ENCODE measurements at regions not wholly inside any gene's neighbourhood (a gene's known extent, or its start where the extent isn't known, plus 50 kb on each side); places are given as distances from the start of the nearest gene placed in this dataset.
A peak's percentile ranks its signal among the peaks of the same experiment; 100 is the strongest.
"Not testable (repeated sequence)": the region's sequence is repeated elsewhere in the genome, so short reads cannot be mapped to it uniquely, and the experiment has no call there.

- not testable (repeated sequence) for DNase-seq; H2BK120ac ChIP-seq (ENCODE audit: low read depth, low read length, poor library complexity, severe bottlenecking)
- WGBS (ENCODE audit: extremely low coverage, insufficient read length, low lambda C conversion rate): no CpG with 5 or more reads among the region's 9 CpGs
Observed at GRCh38 chr2:89160306-89160705, 468.8 kb downstream of the RPIA start.

GRCh38 chr2:89161626-89162025 is 470.2 kb downstream of the RPIA start:
- not testable (repeated sequence) for H2BK12ac ChIP-seq (ENCODE audit: insufficient read length, low read depth, low read length); H3K36me3 Mint-ChIP-seq (ENCODE audit: insufficient read depth in 1 of 3, low read depth in 3 of 3); H3K27me3 Mint-ChIP-seq (ENCODE audit: low read depth); H3K27ac ChIP-seq (ENCODE audit: insufficient read length, low read depth, low read length); H2AK5ac ChIP-seq (ENCODE audit: insufficient read length, low read length); H3K79me2 ChIP-seq (ENCODE audit: insufficient read depth, low read length); H4K8ac ChIP-seq (replicated peaks; ENCODE audit: insufficient read length, low read depth, low read length); H3K4me2 ChIP-seq (ENCODE audit: insufficient read depth, insufficient read length, low read length); H2BK20ac ChIP-seq (ENCODE audit: low read depth, low read length, poor library complexity, severe bottlenecking); H3K4ac ChIP-seq (ENCODE audit: low read depth, low read length); H4K91ac ChIP-seq (ENCODE audit: insufficient read length, low read depth, low read length); H3K23me2 ChIP-seq (ENCODE audit: insufficient read length, low read depth, low read length, poor library complexity, severe bottlenecking); H2BK5ac ChIP-seq (ENCODE audit: insufficient read length, low read length); DNase-seq; H3K23ac ChIP-seq (ENCODE audit: insufficient read length, low read depth, low read length); H4K20me1 ChIP-seq (ENCODE audit: control insufficient read depth, insufficient read depth, insufficient read length); H3K27ac Mint-ChIP-seq; H3K4me3 Mint-ChIP-seq; H3K4me1 Mint-ChIP-seq; H3K56ac ChIP-seq (ENCODE audit: insufficient read length, low read depth, low read length); H3K9ac ChIP-seq (ENCODE audit: extremely low read depth, insufficient read length, low read length); H3T11ph ChIP-seq (ENCODE audit: low read length); H3K27me3 ChIP-seq (ENCODE audit: insufficient read depth, low read length); H3K4me1 ChIP-seq (ENCODE audit: insufficient read depth, low read length); H3K14ac ChIP-seq (ENCODE audit: insufficient read depth, low read length); H4K5ac ChIP-seq (ENCODE audit: insufficient read length, low read depth, low read length); H3K18ac ChIP-seq (ENCODE audit: insufficient read length, low read depth, low read length); H2AFZ ChIP-seq (ENCODE audit: low read length); H3K9me3 ChIP-seq (ENCODE audit: control insufficient read depth, low read depth, low read length); H2BK120ac ChIP-seq (ENCODE audit: low read depth, low read length, poor library complexity, severe bottlenecking); H2BK15ac ChIP-seq (ENCODE audit: low read depth, low read length); H3K79me1 ChIP-seq (ENCODE audit: insufficient read depth, low read depth, low read length, poor library complexity, severe bottlenecking)
- no CpG with 5 or more reads among the region's 2 CpGs for whole genome bisulfite sequencing (ENCODE audit: extremely low coverage, insufficient read length, low lambda C conversion rate)
- H3K9me3 Mint-ChIP-seq: peaks cover 23 to 31% of the 10 kb centered on the region in 2 experiments

More at GRCh38 chr2:89160306-89160705, 468.8 kb downstream of the RPIA start:
- H4K8ac ChIP-seq (replicated peaks; ENCODE audit: insufficient read length, low read depth, low read length); H2AK5ac ChIP-seq (ENCODE audit: insufficient read length, low read length); H4K5ac ChIP-seq (ENCODE audit: insufficient read length, low read depth, low read length); H3K27ac ChIP-seq (ENCODE audit: insufficient read length, low read depth, low read length); H3K4me3 Mint-ChIP-seq; H3K56ac ChIP-seq (ENCODE audit: insufficient read length, low read depth, low read length); H3K9ac ChIP-seq (ENCODE audit: extremely low read depth, insufficient read length, low read length); H3K27me3 Mint-ChIP-seq (ENCODE audit: low read depth); H3K27me3 ChIP-seq (ENCODE audit: insufficient read depth, low read length); H4K91ac ChIP-seq (ENCODE audit: insufficient read length, low read depth, low read length); H3K4ac ChIP-seq (ENCODE audit: low read depth, low read length); H2BK5ac ChIP-seq (ENCODE audit: insufficient read length, low read length); H2BK12ac ChIP-seq (ENCODE audit: insufficient read length, low read depth, low read length); H3K79me1 ChIP-seq (ENCODE audit: insufficient read depth, low read depth, low read length, poor library complexity, severe bottlenecking); H3K23me2 ChIP-seq (ENCODE audit: insufficient read length, low read depth, low read length, poor library complexity, severe bottlenecking); H3K14ac ChIP-seq (ENCODE audit: insufficient read depth, low read length); H3T11ph ChIP-seq (ENCODE audit: low read length); H3K36me3 Mint-ChIP-seq (ENCODE audit: insufficient read depth in 1 of 3, low read depth in 3 of 3); H3K23ac ChIP-seq (ENCODE audit: insufficient read length, low read depth, low read length); H2BK20ac ChIP-seq (ENCODE audit: low read depth, low read length, poor library complexity, severe bottlenecking); H2BK15ac ChIP-seq (ENCODE audit: low read depth, low read length); H3K79me2 ChIP-seq (ENCODE audit: insufficient read depth, low read length); H2AFZ ChIP-seq (ENCODE audit: low read length); H4K20me1 ChIP-seq (ENCODE audit: control insufficient read depth, insufficient read depth, insufficient read length); H3K9me3 ChIP-seq (ENCODE audit: control insufficient read depth, low read depth, low read length); H3K27ac Mint-ChIP-seq; H3K4me1 Mint-ChIP-seq; H3K4me1 ChIP-seq (ENCODE audit: insufficient read depth, low read length); H3K18ac ChIP-seq (ENCODE audit: insufficient read length, low read depth, low read length); H3K4me2 ChIP-seq (ENCODE audit: insufficient read depth, insufficient read length, low read length): not testable (repeated sequence)
- 0 out of 3 replicates have a peak, but pooled peaks have one; percentile 11 for TF ChIP-seq CTCF (conservative IDR thresholded peaks at IDR 0.05)
- H3K9me3 Mint-ChIP-seq: peaks cover 23 to 38% of the 10 kb centered on the region in 2 experiments
